Esophagus muscularis mucosa (tissue), 4 donors: ENCODE measurements at regions not wholly inside any gene's neighbourhood (a gene's known extent, or its start where the extent isn't known, plus 50 kb on each side); places are given as distances from the start of the nearest gene placed in this dataset.

Source experiments
- DNase-seq: peaks from one replicate; pipeline ENCODE4 v3.0.0-alpha.2; 2017; ENCODE audit errors: extremely low spot score
- H3K27ac ChIP-seq, 4 donors: fragments of 200-600 bp; sonication (generic); replicated peaks in 1 of 4; 1 replicate in 3 of 4; 2 replicates in 1 of 4; pipeline ENCODE4 v1.5.1; 2016 to 2019; ENCODE audit warnings: mild to moderate bottlenecking in 1 of 4
- H3K27me3 ChIP-seq, 4 donors: fragments of 200-600 bp; sonication (generic); one replicate each; pipeline versions ENCODE4 v1.5.1 to v1.6.0; 2016 to 2019
- H3K36me3 ChIP-seq, 4 donors: fragments of 200-600 bp; sonication (generic); one replicate each; pipeline ENCODE4 v1.5.1; 2016 to 2019
- H3K4me1 ChIP-seq, 4 donors: fragments of 200-600 bp; sonication (generic); one replicate each; pipeline ENCODE4 v1.5.1; 2016 to 2019
- H3K4me3 ChIP-seq, 4 donors: fragments of 200-600 bp; sonication (generic); 1 replicate in 2 of 4; 2 replicates in 2 of 4; pipeline ENCODE4 v1.5.1; 2016 to 2019; ENCODE audit warnings: mild to moderate bottlenecking in 4 of 4, moderate library complexity in 1 of 4
- H3K9me3 ChIP-seq, 4 donors: fragments of 200-600 bp; sonication (generic); 1 replicate in 3 of 4; 2 replicates in 1 of 4; pipeline ENCODE4 v1.5.1; 2016 to 2019
- CTCF ChIP-seq, 3 experiments: fragments of 200-600 bp in 2 of 3; fragments of 450-650 bp in 1 of 3; sonication (generic) in 2 of 3; IDR thresholded peaks; one replicate each; pipeline ENCODE4 v1.5.1; 2017 to 2019; ENCODE audit warnings: antibody characterized with exemption in 3 of 3, mild to moderate bottlenecking in 2 of 3, moderate library complexity in 1 of 3
- EP300 ChIP-seq: sonication (generic); formaldehyde crosslinking; IDR thresholded peaks from one replicate; pipeline ENCODE4 v1.6.1; 2017; ENCODE audit warnings: antibody characterized with exemption
- POLR2A ChIP-seq: fragments of 450-650 bp; IDR thresholded peaks from one replicate; pipeline ENCODE4 v1.6.1; 2017; ENCODE audit warnings: antibody characterized with exemption, moderate library complexity, mild to moderate bottlenecking, low read depth
- POLR2AphosphoS5 ChIP-seq, 2 donors: sonication (generic); formaldehyde crosslinking; IDR thresholded peaks; one replicate each; pipeline ENCODE4 v1.6.1; 2017; ENCODE audit warnings: antibody characterized with exemption in 2 of 2
- WGBS: methylation state at CpG from one replicate; pipeline ENCODE4 v1.1.5; 2018; 5-methylcytosine and 5-hydroxymethylcytosine counted together
- intact Hi-C: fragments of 100-400 bp; cut with DNase I; formaldehyde crosslinking; loops from one replicate; pipeline ENCODE4 v1.15.1; 2023

- Histone ChIP-seq H3K27ac (no peak overlapping the region), H3K4me1 (peaks cover 0 to 8% (median 4%) of the 10 kb centered on the region in 4 donors), H3K27me3 (peaks cover 0 to 44% (median 0%) of the 10 kb centered on the region in 4 donors), H3K9me3 (no peaks in the 10 kb centered on the region), H3K36me3 (no peaks in the 10 kb centered on the region), H3K4me3 (no peak overlapping the region)
- no peak for DNase-seq
- intact Hi-C loops = no loop called here
- TF ChIP-seq POLR2AphosphoS5 (IDR thresholded peaks at IDR 0.05) (no peak), CTCF (IDR thresholded peaks at IDR 0.05) (no peak), EP300 (no peak), POLR2A (no peak)
- 75% methylated on average over 7 of the region's 7 CpGs for WGBS
Observed at GRCh38 chr17:73823684-73824083, 179.4 kb upstream of the SDK2 start.

DNA sequence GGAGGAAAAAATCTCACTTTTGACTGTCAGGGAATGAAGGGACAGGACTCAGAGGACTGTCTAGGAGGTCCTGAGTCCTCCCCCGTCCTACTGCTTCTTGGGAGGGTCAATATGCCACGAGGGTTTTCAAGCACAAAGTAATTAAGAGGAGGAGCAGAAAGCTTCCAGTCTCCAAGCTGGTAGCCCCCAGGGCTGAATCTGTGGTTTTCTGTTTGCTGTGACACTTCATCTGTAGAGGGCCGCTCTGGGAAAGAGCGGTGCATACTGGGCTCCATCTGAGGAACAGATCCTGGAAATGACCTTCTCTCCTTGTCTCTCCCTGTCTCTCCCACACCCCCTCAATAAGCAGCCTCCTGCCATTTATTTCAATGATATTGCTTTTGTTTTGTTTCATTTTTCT is 180.1 kb upstream of the SDK2 start:
- Histone ChIP-seq H3K27me3 (peaks cover 0 to 44% (median 0%) of the 10 kb centered on the region in 4 donors), H3K9me3 (no peaks in the 10 kb centered on the region)

GRCh38 chr17:73826181-73826871 is 182.1 kb upstream of the SDK2 start:
- H3K4me3 ChIP-seq = no peak overlapping the region
- no peak for DNase-seq
- no peaks in the 10 kb centered on the region for H3K36me3 ChIP-seq
- TF ChIP-seq POLR2AphosphoS5 (IDR thresholded peaks at IDR 0.05) = no peak
- no peak for TF ChIP-seq EP300
- TF ChIP-seq CTCF (IDR thresholded peaks at IDR 0.05) = no peak
- no peak for TF ChIP-seq POLR2A
- H3K9me3 ChIP-seq = no peaks in the 10 kb centered on the region
- WGBS = 95% methylated on average over 4 of the region's 9 CpGs
- peaks cover 0 to 33% (median 0%) of the 10 kb centered on the region in 4 donors for H3K27me3 ChIP-seq
- H3K27ac ChIP-seq = no peak overlapping the region
- H3K4me1 ChIP-seq = peaks cover 0 to 8% (median 4%) of the 10 kb centered on the region in 4 donors
- intact Hi-C loops = no loop called here

More for the DNA sequence above, 180.1 kb upstream of the SDK2 start:
- Histone ChIP-seq H3K36me3 (no peaks in the 10 kb centered on the region), H3K4me3 (no peak overlapping the region), H3K4me1 (peaks cover 0 to 8% (median 4%) of the 10 kb centered on the region in 4 donors), H3K27ac (no peak overlapping the region)
- intact Hi-C loops = no loop called here
- DNase-seq = no peak
- TF ChIP-seq POLR2AphosphoS5 (IDR thresholded peaks at IDR 0.05) (no peak), CTCF (IDR thresholded peaks at IDR 0.05) (no peak), EP300 (no peak), POLR2A (no peak)
- WGBS = 76% methylated on average over 4 of the region's 4 CpGs

DNA sequence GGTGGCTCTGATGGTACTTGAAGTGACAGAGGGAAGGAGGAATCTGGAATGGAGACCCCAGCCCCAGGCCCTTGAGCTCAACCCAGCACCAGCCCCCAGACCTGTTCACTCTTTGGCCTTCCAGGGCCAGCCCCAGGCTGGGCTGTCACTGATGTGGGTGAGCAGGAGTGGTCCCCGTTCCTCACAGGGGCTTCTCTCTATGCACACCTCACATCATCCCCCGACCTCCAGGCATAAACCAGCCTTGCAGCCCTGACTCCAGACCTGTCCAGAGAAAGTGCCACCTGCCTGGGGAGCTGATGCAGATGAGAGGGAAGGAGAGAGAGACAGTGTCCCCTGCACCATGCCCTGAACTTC is 182.6 kb upstream of the SDK2 start:
- peaks cover 0 to 38% (median 0%) of the 10 kb centered on the region in 4 donors for H3K27me3 ChIP-seq
- H3K9me3 ChIP-seq = no peaks in the 10 kb centered on the region
- H3K4me1 ChIP-seq = peaks cover 0 to 8% (median 4%) of the 10 kb centered on the region in 4 donors
- no peaks in the 10 kb centered on the region for H3K36me3 ChIP-seq
- DNase-seq = no peak
- 100% methylated on average over 2 of the region's 2 CpGs for WGBS
- intact Hi-C loops = no loop called here
- TF ChIP-seq POLR2A = no peak
- no peak for TF ChIP-seq POLR2AphosphoS5 (IDR thresholded peaks at IDR 0.05)
- no peak for TF ChIP-seq EP300
- no peak for TF ChIP-seq CTCF (IDR thresholded peaks at IDR 0.05)
- H3K27ac ChIP-seq = no peak overlapping the region
- no peak overlapping the region for H3K4me3 ChIP-seq
